Endothelial cell of umbilical vein (primary cell): ENCODE measurements at regions not wholly inside any gene's neighbourhood (a gene's known extent, or its start where the extent isn't known, plus 50 kb on each side); places are given as distances from the start of the nearest gene placed in this dataset.

ENCODE experiments used
- BruUV-seq: library from RNA; stranded (reverse); fragments of 400-500 nt; replicated peaks from 2 replicates; lab custom pipeline; 2021; lab: Mats Ljungman, UMichigan
- CTCF ChIA-PET: fragments of 300-600, 350-600 bp; sonication (Branson Sonifier 250); formaldehyde crosslinking; loops from one replicate; lab custom pipeline; 2021; ENCODE audit warnings: antibody characterized with exemption, inconsistent platforms; lab: Charles Lee
- POLR2A ChIA-PET: fragments of 300-600, 350-600 bp; sonication (Branson Sonifier 250); formaldehyde crosslinking; loops from one replicate; lab custom pipeline; 2021; ENCODE audit warnings: antibody characterized with exemption, inconsistent platforms; lab: Charles Lee
- DNase-seq: peaks from one replicate; pipeline ENCODE4 v3.0.0-alpha.2; 2011; ENCODE audit warnings: low read depth, low spot score
- FAIRE-seq: peaks from 2 replicates; lab custom pipeline; 2011; peaks lifted over from hg19 to GRCh38; lab: Jason Lieb, UNC
- H2AFZ ChIP-seq: 2 replicates; pipeline ENCODE4 v1.6.0; 2012; ENCODE audit warnings: low read depth, low read length, control low read depth, inconsistent platforms
- H3K27ac ChIP-seq: 2 replicates; pipeline ENCODE4 v1.5.1; 2011; ENCODE audit warnings: low read depth, mild to moderate bottlenecking, control low read depth, low read length, moderate library complexity; ENCODE audit not compliant: insufficient read depth
- H3K27me3 ChIP-seq, 2 experiments: 2 replicates each; pipeline versions ENCODE4 v1.6.0 to v1.6.1; 2011; ENCODE audit warnings: low read length in 2 of 2, mixed read lengths in 1 of 2; ENCODE audit not compliant: control insufficient read depth in 2 of 2, insufficient read depth in 2 of 2
- H3K36me3 ChIP-seq, 2 experiments: 2 replicates in 1 of 2; 3 replicates in 1 of 2; pipeline ENCODE4 v1.5.1; 2011; ENCODE audit warnings: low read length in 2 of 2, mild to moderate bottlenecking in 1 of 2, moderate library complexity in 1 of 2; ENCODE audit not compliant: control insufficient read depth in 2 of 2, insufficient read depth in 2 of 2; ENCODE audit errors: extremely low read depth in 1 of 2
- H3K4me1 ChIP-seq: 3 replicates; pipeline ENCODE4 v1.5.1; 2011; ENCODE audit warnings: mild to moderate bottlenecking, low read length; ENCODE audit not compliant: control insufficient read depth, insufficient read depth; ENCODE audit errors: extremely low read depth
- H3K4me2 ChIP-seq: 2 replicates; pipeline ENCODE4 v1.6.1; 2011; ENCODE audit warnings: low read length, control low read depth, mixed read lengths; ENCODE audit not compliant: insufficient read depth
- H3K4me3 ChIP-seq, 3 experiments: fragments of 200-600 bp in 1 of 3; sonication (generic), shearing (Covaris generic) in 1 of 3; replicated peaks in 1 of 3; 2 replicates each; pipeline ENCODE4 v1.5.1; 2011 to 2016; ENCODE audit warnings: control low read depth in 3 of 3, low read length in 3 of 3, mild to moderate bottlenecking in 2 of 3, inconsistent platforms in 1 of 3, low read depth in 1 of 3, moderate library complexity in 1 of 3; ENCODE audit not compliant: insufficient read depth in 1 of 3
- H3K79me2 ChIP-seq: 2 replicates; pipeline ENCODE4 v1.6.0; 2012; ENCODE audit warnings: low read length, inconsistent platforms; ENCODE audit not compliant: control insufficient read depth, insufficient read depth
- H3K9ac ChIP-seq: replicated peaks from 2 replicates; pipeline ENCODE3; 2011; ENCODE audit warnings: low read length, control low read depth; ENCODE audit not compliant: insufficient read depth; ENCODE audit errors: extremely low read depth
- H3K9me1 ChIP-seq: replicated peaks from 3 replicates; pipeline ENCODE4 v1.6.0; 2011; ENCODE audit warnings: mild to moderate bottlenecking, low read length; ENCODE audit not compliant: control insufficient read depth, insufficient read depth; ENCODE audit errors: extremely low read depth
- H3K9me3 ChIP-seq: replicated peaks from 2 replicates; pipeline ENCODE4 v1.5.1; 2012; ENCODE audit warnings: low read length, inconsistent platforms; ENCODE audit not compliant: control insufficient read depth, insufficient read depth
- H4K20me1 ChIP-seq: replicated peaks from 2 replicates; pipeline ENCODE3; 2011; ENCODE audit warnings: mild to moderate bottlenecking, low read length; ENCODE audit not compliant: control insufficient read depth, insufficient read depth; ENCODE audit errors: extremely low read depth
- CTCF ChIP-seq, 2 donors: IDR thresholded peaks; 1 replicate in 1 of 2; 2 replicates in 1 of 2; pipeline ENCODE4 v1.5.1; 2011; ENCODE audit warnings: low read length in 2 of 2, mild to moderate bottlenecking in 2 of 2, moderate library complexity in 2 of 2, control low read depth in 1 of 2, inconsistent platforms in 1 of 2, low read depth in 1 of 2; ENCODE audit not compliant: insufficient read depth in 1 of 2; ENCODE audit errors: extremely low read depth in 1 of 2
- EZH2 ChIP-seq: IDR thresholded peaks from 2 replicates; pipeline ENCODE4 v1.6.1; 2012; ENCODE audit warnings: borderline replicate concordance, low read depth, mild to moderate bottlenecking, moderate library complexity, low read length, inconsistent platforms; ENCODE audit not compliant: severe bottlenecking
- FOS ChIP-seq: IDR thresholded peaks from 2 replicates; pipeline ENCODE4 v1.6.1; 2011; ENCODE audit warnings: mild to moderate bottlenecking, low read length, moderate library complexity, borderline replicate concordance; ENCODE audit not compliant: insufficient read depth
- GATA2 ChIP-seq: IDR thresholded peaks from 2 replicates; pipeline ENCODE4 v1.7.0; 2011; ENCODE audit warnings: low read depth, mild to moderate bottlenecking, moderate library complexity, mixed read lengths, low read length; ENCODE audit not compliant: insufficient read length, insufficient read depth
- JUN ChIP-seq: IDR thresholded peaks from 2 replicates; pipeline ENCODE4 v1.6.1; 2011; ENCODE audit warnings: borderline replicate concordance, low read depth; ENCODE audit not compliant: insufficient read length, insufficient read depth
- MAX ChIP-seq: IDR thresholded peaks from 2 replicates; pipeline ENCODE4 v1.6.1; 2011; ENCODE audit not compliant: insufficient read depth, insufficient read length
- MYC ChIP-seq: IDR thresholded peaks from one replicate; pipeline ENCODE4 v1.6.1; 2011; ENCODE audit warnings: mild to moderate bottlenecking, low read depth, low read length
- POLR2A ChIP-seq: IDR thresholded peaks from 2 replicates; pipeline ENCODE4 v1.6.1; 2012; ENCODE audit warnings: low read depth, mild to moderate bottlenecking, control low read depth, low read length
- POLR2AphosphoS5 ChIP-seq: IDR thresholded peaks from 2 replicates; pipeline ENCODE4 v1.6.1; 2012; ENCODE audit warnings: low read depth, mild to moderate bottlenecking, control low read depth, low read length, moderate library complexity; ENCODE audit not compliant: insufficient read depth
- dilution Hi-C: fragments of 300-500 bp; cut with MboI; formaldehyde crosslinking; loops from one replicate; pipeline ENCODE4 v1.15.0; 2019; ENCODE audit warnings: low sequenced_read_pairs; ENCODE audit not compliant: extremely low pct_ligation_motif_present
- intact Hi-C: fragments of 100-400 bp; cut with micrococcal nuclease; formaldehyde crosslinking; loops from one replicate; pipeline ENCODE4 v1.10.0; 2022

- ChIA-PET POLR2A (no interaction called here), CTCF (interaction anchor here (1.0 to 1.6 kb wide), 4 partner anchors 14 to 1875 kb away, joined by 3 to 6 read pairs (median 4); no protein-coding TSS in a partner anchor)
- no TSS peak for BruUV-seq
- Histone ChIP-seq H3K79me2 (no peaks in the 10 kb centered on the region), H3K36me3 (no peaks in the 10 kb centered on the region), H3K4me2 (no peak overlapping the region), H3K9me3 (no peaks in the 10 kb centered on the region), H3K4me3 (no peak overlapping the region), H3K27me3 (no peaks in the 10 kb centered on the region), H4K20me1 (no peaks in the 10 kb centered on the region), H3K27ac (no peak overlapping the region), H2AFZ (no peak overlapping the region), H3K4me1 (no peaks in the 10 kb centered on the region), H3K9me1 (no peaks in the 10 kb centered on the region), H3K9ac (no peak overlapping the region)
- no peak for TF ChIP-seq MYC
- TF ChIP-seq GATA2, result no peak
- no peak for TF ChIP-seq MAX
- no peak for TF ChIP-seq POLR2AphosphoS5
- no peak for TF ChIP-seq CTCF (IDR thresholded peaks at IDR 0.05; ENCODE audit: extremely low read depth in 1 of 2, insufficient read depth in 1 of 2, low read depth in 1 of 2, low read length in 2 of 2)
- no peak for TF ChIP-seq EZH2
- no peak for TF ChIP-seq POLR2A
- TF ChIP-seq JUN, result no peak
- no peak for TF ChIP-seq FOS
- DNase-seq, result no peak
- dilution Hi-C loops, result no loop called here
- intact Hi-C loops, result no loop called here
- no peak for FAIRE-seq
These were observed 81.3 kb upstream of the BTG1 start for GRCh38 chr12:92226961-92227360.
